ENCODE measurements at regions not wholly inside any gene's neighbourhood (a gene's known extent, or its start where the extent isn't known, plus 50 kb on each side); places are given as distances from the start of the nearest gene placed in this dataset.

GRCh38 chr14:87732562-87732961 is 260.4 kb downstream of the GALC start:
- no peak for DNase-seq (ENCODE audit: low spot score)

DNA sequence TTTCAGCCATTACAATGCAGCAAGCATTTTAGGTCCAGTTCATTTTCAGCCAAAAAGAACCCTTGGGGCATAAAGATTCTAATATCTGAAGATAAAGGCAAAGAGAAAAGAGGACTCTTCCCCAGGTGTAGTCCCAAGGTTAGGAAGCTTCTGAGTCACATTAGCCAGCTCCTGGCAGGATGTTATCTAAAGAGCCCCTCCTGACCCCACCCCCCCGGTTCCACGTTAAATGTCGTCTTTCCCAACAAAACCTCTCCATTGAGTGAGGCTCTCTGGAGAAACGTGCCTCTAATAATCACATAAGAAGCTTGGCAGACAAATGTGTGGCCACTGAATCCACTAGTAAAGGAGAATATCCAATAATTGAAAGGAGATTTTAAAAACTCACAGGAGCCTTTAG is 267.7 kb downstream of the GALC start:
- DNase-seq (ENCODE audit: low spot score): no peak

GRCh38 chr14:87712396-87713090 is 280.4 kb downstream of the GALC start:
- no peak for DNase-seq (ENCODE audit: low spot score)

DNA sequence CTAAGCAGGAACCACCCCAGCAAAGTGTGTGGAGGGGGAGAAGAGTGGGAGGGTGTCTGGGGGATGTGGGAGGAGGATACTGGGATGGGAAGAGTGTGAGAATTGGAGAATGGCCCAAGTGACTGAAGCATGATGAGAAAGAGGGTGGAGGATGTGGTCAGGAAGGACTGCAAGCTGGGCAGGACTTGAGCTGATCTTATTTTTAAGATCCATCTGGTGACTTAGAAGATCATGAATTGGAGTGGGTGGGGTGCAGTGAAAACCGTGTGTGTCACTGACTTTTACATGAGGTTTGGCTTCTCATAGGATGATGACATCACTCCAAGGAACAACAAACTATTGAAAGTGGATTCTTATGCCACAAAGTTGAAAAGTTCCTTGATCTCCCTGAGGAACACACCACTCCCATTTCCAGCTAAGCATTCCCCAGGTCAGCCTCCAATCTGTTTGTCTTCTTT is 287.5 kb downstream of the GALC start:
- DNase-seq (ENCODE audit: low spot score): no peak

GRCh38 chr14:87698481-87698880 is 294.5 kb downstream of the GALC start:
- no peak for DNase-seq (ENCODE audit: low spot score)

GRCh38 chr14:87696485-87696884 is 296.5 kb downstream of the GALC start:
- no peak for DNase-seq (ENCODE audit: low spot score)

- DNase-seq (ENCODE audit: low spot score): no peak
These were observed 301.7 kb downstream of the GALC start for GRCh38 chr14:87691042-87691881.

DNA sequence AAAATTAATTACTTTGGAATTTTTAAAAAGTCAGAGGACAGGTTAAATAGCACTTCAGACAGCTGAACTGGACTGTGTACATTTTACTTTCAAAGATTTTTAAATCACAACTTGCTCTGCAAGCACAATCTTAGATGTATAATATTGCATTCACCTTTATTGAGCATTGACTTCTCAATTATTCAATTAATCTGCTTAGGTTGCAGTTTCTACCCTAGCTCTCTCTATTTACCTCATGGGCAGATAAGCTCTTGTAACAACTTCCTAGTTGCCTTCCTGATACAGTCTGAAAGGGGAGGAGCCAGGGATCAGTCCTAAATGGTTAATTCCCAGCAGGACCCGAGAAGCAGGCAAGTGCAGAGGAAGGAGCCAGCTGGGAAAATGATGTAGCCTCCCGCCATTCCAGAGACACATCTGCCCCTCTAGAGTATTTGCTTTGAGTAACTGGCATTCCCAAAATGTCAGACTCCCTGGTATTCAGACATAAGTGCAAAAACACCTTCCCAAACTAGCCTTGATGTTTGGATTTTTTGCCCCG is 302.8 kb downstream of the GALC start:
- no peak for DNase-seq (ENCODE audit: low spot score)

GRCh38 chr14:87688524-87688923 is 304.5 kb downstream of the GALC start:
- DNase-seq (ENCODE audit: low spot score): no peak

- no peak for DNase-seq (ENCODE audit: low spot score)
These were observed 305.6 kb downstream of the GALC start for GRCh38 chr14:87687420-87687819.

- DNase-seq (ENCODE audit: low spot score): no peak
These were observed 306.2 kb downstream of the GALC start for GRCh38 chr14:87686746-87687145.

- DNase-seq (ENCODE audit: low spot score): no peak
These were observed 313.1 kb downstream of the GALC start for GRCh38 chr14:87679866-87680265.

DNA sequence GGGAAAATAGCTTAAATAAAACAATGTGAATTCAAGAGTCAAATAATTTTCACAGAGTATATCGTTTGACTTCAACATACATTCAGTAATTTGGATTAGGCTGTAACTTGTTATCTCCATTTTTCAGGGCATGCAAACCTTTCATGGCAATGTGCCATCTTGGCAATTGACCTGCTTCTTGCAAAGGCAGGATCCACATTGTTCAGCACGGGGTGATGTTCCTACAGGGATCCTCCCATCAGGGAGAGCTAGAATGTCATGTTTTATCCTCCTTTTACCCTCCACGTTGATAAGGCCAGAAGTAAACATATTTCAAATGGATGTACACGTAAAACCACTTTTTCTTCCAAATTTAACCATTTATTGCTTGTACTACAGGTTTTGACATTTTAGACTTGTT is 314.4 kb downstream of the GALC start:
- DNase-seq (ENCODE audit: low spot score): no peak

- DNase-seq (ENCODE audit: low spot score): no peak
These were observed 316.1 kb downstream of the GALC start for GRCh38 chr14:87676814-87677437.

DNA sequence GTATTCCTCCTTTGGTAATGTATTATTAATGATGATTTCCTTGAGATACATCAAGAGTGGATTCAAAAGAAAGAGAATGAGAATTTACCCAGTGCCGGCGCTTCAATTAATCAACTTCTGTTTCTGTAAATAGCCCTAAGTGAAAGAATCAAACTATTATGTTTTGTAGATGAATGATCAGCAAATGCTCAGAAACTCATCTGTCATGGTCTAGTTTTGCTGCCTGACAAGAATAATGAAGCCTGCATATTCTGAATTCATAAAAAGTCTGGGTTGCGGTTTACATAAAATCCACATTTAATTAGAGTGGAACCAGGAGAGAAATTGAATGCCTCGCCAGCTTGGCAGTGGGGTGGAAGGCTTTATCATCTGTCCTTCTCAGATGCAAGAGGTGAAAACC is 325.3 kb downstream of the GALC start:
- DNase-seq (ENCODE audit: low spot score): no peak

DNA sequence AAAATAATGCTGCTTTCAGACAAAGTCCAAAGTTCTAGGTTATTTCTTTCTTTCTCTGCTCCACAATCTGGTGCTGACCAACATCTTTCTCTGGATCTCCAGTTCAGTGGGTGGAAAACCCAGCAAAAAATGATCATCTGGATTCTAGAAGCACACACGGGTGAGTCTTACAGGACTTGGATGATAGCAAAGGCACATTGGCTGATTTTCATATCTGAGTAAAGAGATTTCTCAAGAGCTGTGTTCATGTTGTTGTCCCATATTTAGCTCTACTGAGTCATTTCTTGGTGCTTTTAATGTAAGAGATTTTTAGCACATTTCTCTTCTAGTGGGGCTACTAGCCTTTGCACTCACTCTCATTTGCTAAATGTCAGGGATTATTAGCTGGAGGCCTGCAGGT is 336.7 kb downstream of the GALC start:
- no peak for DNase-seq (ENCODE audit: low spot score)

- no peak for DNase-seq (ENCODE audit: low spot score)
These were observed 340.7 kb downstream of the GALC start for GRCh38 chr14:87652278-87652677.

GRCh38 chr14:87644689-87645088 is 348.3 kb downstream of the GALC start:
- no peak for DNase-seq (ENCODE audit: low spot score)

DNA sequence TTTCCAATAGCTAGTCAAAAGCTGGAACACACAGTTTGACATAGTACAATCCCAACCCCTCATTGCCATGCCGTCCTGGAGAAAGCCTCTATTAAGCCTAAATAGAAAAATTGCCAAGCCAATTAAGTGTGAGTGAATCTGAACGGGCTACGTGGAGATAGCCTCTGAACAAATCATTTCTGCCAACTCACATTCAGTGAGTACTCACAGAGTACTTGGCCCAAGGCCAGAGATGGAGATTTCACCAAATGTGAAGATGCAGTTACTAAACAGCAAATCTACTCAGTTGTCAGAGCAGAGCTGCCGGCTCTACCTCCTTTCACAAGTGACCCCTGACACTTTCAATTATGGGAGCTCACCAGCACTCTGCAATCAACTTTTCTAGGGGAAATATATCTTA is 350.0 kb downstream of the GALC start:
- no peak for DNase-seq (ENCODE audit: low spot score)

GRCh38 chr14:87640553-87640952 is 352.4 kb downstream of the GALC start:
- no peak for DNase-seq (ENCODE audit: low spot score)

DNA sequence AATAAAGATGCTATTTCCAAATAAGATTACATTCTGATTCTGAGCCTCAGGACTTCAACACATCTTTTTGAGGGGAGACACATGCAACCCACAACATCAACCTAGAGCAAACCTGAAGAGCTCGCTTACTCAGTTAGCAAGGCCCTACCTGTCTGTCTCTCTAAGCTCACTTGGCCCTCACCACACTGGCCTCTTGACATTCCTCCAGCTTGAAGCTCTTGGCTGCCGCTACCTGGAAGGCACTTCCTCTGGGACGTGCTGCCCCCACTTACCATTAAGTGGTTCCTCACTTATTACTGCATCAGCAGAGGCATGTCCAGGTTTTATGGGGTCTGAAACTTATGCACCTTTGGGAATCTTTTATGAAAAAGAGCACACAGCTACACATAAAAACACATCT is 354.8 kb downstream of the GALC start:
- no peak for DNase-seq (ENCODE audit: low spot score)

DNA sequence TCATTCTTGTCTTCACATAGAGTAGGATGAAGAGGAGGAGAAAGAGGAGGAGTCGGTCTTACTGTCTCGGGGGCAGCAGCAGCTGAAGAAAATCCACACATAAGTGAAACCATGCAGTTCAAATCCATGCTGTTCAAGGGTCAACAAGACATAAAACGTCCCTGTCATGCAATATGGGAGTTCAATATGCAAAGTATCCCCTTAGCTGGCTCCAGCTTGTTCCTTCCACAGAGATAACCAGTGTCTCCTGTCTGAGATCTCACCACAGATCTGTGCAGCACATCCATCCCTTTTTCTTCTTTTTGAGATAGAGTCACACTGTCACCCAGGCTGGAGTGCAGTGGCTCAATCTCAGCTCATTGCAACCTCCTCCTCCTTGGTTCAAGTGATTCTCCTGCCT is 357.5 kb downstream of the GALC start:
- no peak for DNase-seq (ENCODE audit: low spot score)

DNA sequence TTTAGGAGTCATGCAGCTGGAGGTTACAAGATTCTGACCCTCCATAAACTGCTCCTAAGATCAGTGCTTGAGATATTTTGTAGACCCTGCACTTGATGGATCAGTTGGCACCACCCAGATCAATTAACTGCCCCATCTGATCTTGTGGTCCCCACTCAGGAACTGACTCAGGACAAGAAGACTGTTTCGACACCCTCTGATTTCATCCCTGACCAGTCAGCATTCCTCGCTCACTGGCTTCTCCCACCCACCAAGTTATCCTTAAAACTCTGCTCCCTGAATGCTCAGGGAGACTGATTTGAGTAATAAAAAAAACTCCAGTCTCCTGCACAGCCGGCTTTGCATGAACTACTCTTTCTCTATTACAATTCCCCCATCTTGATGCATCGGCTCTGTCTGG is 360.2 kb downstream of the GALC start:
- DNase-seq (ENCODE audit: low spot score): no peak
